Aorta (tissue), 5 donors: ENCODE measurements at regions not wholly inside any gene's neighbourhood (a gene's known extent, or its start where the extent isn't known, plus 50 kb on each side); places are given as distances from the start of the nearest gene placed in this dataset.
A peak's percentile ranks its signal among the peaks of the same experiment; 100 is the strongest.

Experiments
- ATAC-seq: fragments of 200-7000 bp; cut with Tn5 transposase; one replicate; pipeline ENCODE4 v1.9.1; 2022; ENCODE audit warnings: moderate library complexity; ENCODE audit not compliant: low FRiP score
- DNase-seq, 2 donors: peaks; one replicate each; pipeline ENCODE4 v3.0.0-alpha.2; 2020
- H3K27ac ChIP-seq, 2 donors: one replicate each; pipeline ENCODE4 v1.5.1; 2013; ENCODE audit warnings: low read length in 2 of 2, mild to moderate bottlenecking in 2 of 2, moderate library complexity in 2 of 2, control low read depth in 1 of 2, inconsistent platforms in 1 of 2, low read depth in 1 of 2
- H3K27me3 ChIP-seq, 2 donors: one replicate each; pipeline ENCODE4 v1.6.1; 2013; ENCODE audit warnings: control low read depth in 1 of 2, low read length in 1 of 2, mild to moderate bottlenecking in 1 of 2, moderate library complexity in 1 of 2; ENCODE audit not compliant: insufficient read depth in 2 of 2, control insufficient read depth in 1 of 2
- H3K36me3 ChIP-seq, 2 donors: one replicate each; pipeline ENCODE4 v1.6.1; 2013; ENCODE audit warnings: control low read depth in 1 of 2, low read length in 1 of 2, mild to moderate bottlenecking in 1 of 2; ENCODE audit not compliant: insufficient read depth in 2 of 2, control insufficient read depth in 1 of 2
- H3K4me1 ChIP-seq, 2 donors: one replicate each; pipeline ENCODE4 v1.6.1; 2013; ENCODE audit warnings: low read length in 2 of 2, control low read depth in 1 of 2, mild to moderate bottlenecking in 1 of 2, moderate library complexity in 1 of 2; ENCODE audit not compliant: insufficient read depth in 2 of 2, control insufficient read depth in 1 of 2
- H3K4me3 ChIP-seq, 2 donors: one replicate each; pipeline ENCODE4 v1.5.1; 2013; ENCODE audit warnings: low read length in 2 of 2, control low read depth in 1 of 2, mild to moderate bottlenecking in 1 of 2
- H3K9me3 ChIP-seq: one replicate; pipeline ENCODE4 v1.6.1; 2013; ENCODE audit warnings: mild to moderate bottlenecking, low read length; ENCODE audit not compliant: control insufficient read depth
- WGBS, 2 donors: extraction: QIAGEN DNeasy Blood & Tissue Kit; methylation state at CpG; one replicate each; pipeline ENCODE4 v1.1.7; 2013; 5-methylcytosine and 5-hydroxymethylcytosine counted together
- intact Hi-C, 2 donors: fragments of 100-400 bp; cut with DNase I; formaldehyde crosslinking; loops; one replicate each; pipeline versions ENCODE4 v1.14.2 to v1.15.0; 2022
- donor health status: healthy with polysubstance abuse.
- donor health status: Bipolar disorder and iron deficiency.
- donor health status: DM: no; HTN: no; CAD: no.
- donor health status: DM: no; HTN: no; CAD: no.
- donor health status: DM: yes; HTN: yes; CAD: no.

DNA sequence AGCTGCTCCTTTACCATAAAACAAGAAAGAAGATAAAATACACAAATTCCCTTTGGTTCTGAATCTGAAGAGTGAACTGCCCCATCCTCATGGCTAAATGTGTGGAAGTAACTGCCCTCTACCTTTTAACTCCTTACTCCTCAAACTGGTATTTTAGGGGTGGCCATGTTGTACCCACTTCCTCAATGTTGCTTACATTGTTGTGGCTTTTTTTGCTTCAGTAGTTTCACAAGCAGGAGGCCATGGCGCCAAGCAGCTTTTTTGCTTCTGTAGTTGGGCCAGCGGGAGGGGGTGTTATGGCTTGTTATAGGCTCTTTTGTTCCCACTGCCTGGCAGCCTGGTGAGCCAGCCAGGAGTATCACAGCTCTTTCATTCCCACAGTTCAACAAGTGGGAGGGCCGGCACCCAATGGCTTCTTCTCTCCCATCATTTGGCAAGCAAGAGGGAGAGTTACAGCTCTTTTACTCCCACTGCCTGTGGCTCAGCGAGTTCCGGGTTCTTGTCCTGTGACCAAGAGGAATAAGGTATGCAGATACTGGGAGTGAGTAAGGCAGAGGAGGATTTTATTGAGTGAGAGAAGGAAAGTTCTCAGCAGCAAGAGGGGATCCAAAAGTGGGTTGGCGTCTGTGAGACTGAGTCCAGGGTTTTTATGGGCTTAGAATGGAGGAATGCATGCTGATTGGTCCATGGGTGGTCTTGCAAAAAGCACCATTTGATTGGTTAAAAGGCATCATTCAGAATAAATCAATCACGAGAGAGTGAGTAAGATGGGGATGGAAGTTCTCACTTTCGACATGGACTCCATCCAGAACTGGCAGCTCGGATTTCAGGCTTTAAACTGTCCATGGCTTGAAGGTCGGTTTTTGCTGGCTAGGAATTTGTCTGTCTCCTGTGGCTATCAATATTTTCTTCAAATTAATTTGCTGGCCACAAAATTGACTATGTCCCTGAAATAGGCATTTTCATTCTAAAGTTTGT is 429.6 kb downstream of the HLX start:
- Histone ChIP-seq H3K27ac (no peak overlapping the region), H3K4me1 (no peaks in the 10 kb centered on the region), H3K9me3 (no peaks in the 10 kb centered on the region), H3K27me3 (no peaks in the 10 kb centered on the region), H3K36me3 (no peaks in the 10 kb centered on the region), H3K4me3 (no peak overlapping the region)
- 84 to 92% methylated on average over 10 of the region's 10 CpGs for WGBS, 2 donors
- DNase-seq (no peak), ATAC-seq (no peak)
- intact Hi-C loops = no loop called here

DNA sequence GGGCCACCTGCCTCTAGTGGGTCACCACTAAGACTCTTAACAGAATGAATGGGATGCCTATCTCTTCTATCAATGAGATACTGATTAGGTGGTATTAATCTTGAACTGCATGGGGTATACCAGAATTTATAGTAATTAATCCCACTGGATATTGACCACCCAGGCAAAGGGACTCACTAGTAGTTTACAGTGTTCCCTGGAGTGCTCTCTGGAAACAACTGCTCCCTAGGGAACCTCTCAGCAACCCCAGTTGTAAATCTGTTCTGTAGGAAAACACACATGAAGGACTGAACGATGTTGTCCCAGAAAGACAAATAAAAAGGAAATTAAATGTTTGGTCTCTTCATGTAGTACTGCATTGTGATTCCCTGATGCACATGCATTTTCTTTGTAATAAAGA is 430.5 kb downstream of the HLX start:
- ATAC-seq (no peak), DNase-seq (no peak)
- no peaks in the 10 kb centered on the region for H3K4me1 ChIP-seq
- WGBS, 2 donors = 7 to 9% methylated on average over 1 of the region's 1 CpG
- no peaks in the 10 kb centered on the region for H3K27me3 ChIP-seq
- H3K27ac ChIP-seq = no peak overlapping the region
- H3K36me3 ChIP-seq = no peaks in the 10 kb centered on the region
- intact Hi-C loops = no loop called here
- no peak overlapping the region for H3K4me3 ChIP-seq
- H3K9me3 ChIP-seq = no peaks in the 10 kb centered on the region

DNA sequence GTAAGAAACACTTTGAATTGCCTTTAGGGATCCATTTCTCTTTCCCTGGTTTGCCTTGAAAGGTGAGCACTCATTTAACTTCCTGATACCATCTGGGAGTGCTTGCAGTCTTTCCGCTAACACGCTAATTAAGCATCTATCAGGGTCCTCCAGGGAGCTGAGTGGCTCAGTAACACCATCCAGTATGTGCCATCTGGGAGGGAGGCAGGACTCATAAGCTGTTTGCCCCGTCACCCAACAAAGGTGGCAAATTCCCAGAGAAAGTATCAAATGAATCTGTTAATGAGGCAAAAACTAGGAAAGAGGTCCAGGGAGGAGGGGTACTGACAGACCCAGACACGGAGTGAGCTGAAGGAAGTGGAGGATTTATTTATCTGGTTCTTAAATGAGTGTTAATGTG is 430.9 kb downstream of the HLX start:
- H3K4me3 ChIP-seq = no peak overlapping the region
- H3K9me3 ChIP-seq = no peaks in the 10 kb centered on the region
- H3K36me3 ChIP-seq = no peaks in the 10 kb centered on the region
- no peaks in the 10 kb centered on the region for H3K27me3 ChIP-seq
- ATAC-seq (no peak), DNase-seq (no peak)
- H3K4me1 ChIP-seq = no peaks in the 10 kb centered on the region
- intact Hi-C loops = no loop called here
- no peak overlapping the region for H3K27ac ChIP-seq
- WGBS, 2 donors = 58 to 72% methylated on average over 4 of the region's 4 CpGs

- ATAC-seq = peak; percentile 75
- Histone ChIP-seq H3K9me3 (no peaks in the 10 kb centered on the region), H3K4me1 (peaks cover 0 to 4% of the 10 kb centered on the region in 2 donors), H3K27me3 (no peaks in the 10 kb centered on the region), H3K4me3 (no peak overlapping the region), H3K36me3 (no peaks in the 10 kb centered on the region), H3K27ac (peak overlapping the region in 1 of 2 donors; percentile 44)
- intact Hi-C loops = no loop called here
- WGBS, 2 donors = 0 to 2% methylated on average over 3 of the region's 3 CpGs
- DNase-seq = no peak
These were observed 426.6 kb downstream of the DUSP10 start for GRCh38 chr1:221315330-221315729.

DNA sequence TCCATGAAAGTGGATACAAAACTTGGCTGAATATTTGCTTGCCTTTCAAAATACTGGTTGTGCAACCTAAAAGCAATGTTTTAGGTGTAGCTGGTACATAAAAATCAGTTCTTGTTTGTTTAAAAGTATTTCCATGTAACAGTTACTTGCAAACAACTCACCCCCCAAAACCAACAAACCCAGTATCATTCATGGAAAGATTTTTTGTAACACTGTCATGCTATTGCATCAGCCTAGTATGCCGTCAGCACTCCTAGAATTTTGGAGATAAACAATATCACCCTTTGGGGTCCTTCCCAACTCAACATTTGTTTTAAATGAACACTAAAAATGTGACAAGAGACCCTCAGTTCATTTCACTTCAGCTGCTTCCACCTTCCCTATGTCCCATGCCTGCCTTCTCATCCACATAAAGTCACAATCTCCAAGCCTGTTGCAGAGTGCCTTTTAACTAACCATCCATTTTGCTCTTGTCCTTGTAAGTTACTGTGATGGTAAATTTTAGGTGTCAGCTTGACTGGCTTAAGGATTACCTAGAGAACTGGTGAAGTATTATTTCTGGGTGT is 425.3 kb downstream of the DUSP10 start:
- Histone ChIP-seq H3K9me3 (no peaks in the 10 kb centered on the region), H3K4me3 (no peak overlapping the region), H3K27ac (no peak overlapping the region), H3K4me1 (peaks cover 0 to 4% of the 10 kb centered on the region in 2 donors), H3K27me3 (no peaks in the 10 kb centered on the region), H3K36me3 (no peaks in the 10 kb centered on the region)
- WGBS, 2 donors = 27 to 31% methylated on average over 1 of the region's 1 CpG
- ATAC-seq = no peak
- intact Hi-C loops = no loop called here
- DNase-seq = no peak

DNA sequence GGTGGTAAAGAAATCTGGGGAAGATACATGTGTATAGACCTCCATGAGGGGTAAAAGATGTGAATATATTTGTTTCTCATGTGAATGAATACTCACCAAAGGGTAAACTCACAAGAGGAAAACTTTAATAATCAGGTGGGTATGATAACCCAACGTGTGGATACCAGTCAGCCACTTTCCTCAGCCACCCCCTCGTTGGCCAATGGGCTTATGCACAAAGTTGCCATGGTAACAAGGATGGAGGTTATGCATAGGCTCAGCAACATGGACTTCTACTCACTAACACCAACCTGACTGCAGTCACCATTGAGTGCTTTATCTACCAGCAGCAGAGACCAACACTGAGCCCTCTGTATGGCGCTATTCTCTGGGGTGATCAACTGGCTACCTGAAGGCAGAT is 424.4 kb downstream of the DUSP10 start:
- H3K4me3 ChIP-seq = no peak overlapping the region
- DNase-seq (no peak), ATAC-seq (no peak)
- intact Hi-C loops = no loop called here
- H3K27ac ChIP-seq = no peak overlapping the region
- H3K9me3 ChIP-seq = no peaks in the 10 kb centered on the region
- no peaks in the 10 kb centered on the region for H3K36me3 ChIP-seq
- no peaks in the 10 kb centered on the region for H3K27me3 ChIP-seq
- WGBS, 2 donors = 87 to 95% methylated on average over 3 of the region's 3 CpGs
- peaks cover 0 to 4% of the 10 kb centered on the region in 2 donors for H3K4me1 ChIP-seq

DNA sequence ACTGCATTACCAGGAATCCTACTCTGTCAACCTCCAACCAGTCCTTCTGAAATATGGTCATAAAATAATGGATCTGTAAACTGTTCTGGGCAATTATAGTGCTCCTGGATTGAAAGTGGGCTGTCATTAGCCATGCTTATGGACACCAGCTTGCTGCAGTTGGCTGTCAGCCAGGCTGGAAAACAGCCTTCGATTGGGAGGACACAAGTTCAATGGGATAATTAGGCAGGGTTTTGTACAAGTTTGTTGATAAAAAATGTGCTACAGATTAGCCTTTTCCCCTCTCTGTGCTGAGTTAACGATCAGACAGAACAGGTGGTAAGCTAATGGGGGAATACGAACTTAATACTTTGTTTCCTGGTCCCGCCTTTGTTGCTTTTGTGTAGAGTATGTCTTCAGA is 413.9 kb downstream of the DUSP10 start:
- Histone ChIP-seq H3K4me3 (no peak overlapping the region), H3K27me3 (no peaks in the 10 kb centered on the region), H3K9me3 (no peaks in the 10 kb centered on the region), H3K36me3 (no peaks in the 10 kb centered on the region), H3K4me1 (no peaks in the 10 kb centered on the region), H3K27ac (no peak overlapping the region)
- ATAC-seq (no peak), DNase-seq (no peak)
- 77 to 79% methylated on average over 4 of the region's 4 CpGs for WGBS, 2 donors
- intact Hi-C loops = no loop called here

DNA sequence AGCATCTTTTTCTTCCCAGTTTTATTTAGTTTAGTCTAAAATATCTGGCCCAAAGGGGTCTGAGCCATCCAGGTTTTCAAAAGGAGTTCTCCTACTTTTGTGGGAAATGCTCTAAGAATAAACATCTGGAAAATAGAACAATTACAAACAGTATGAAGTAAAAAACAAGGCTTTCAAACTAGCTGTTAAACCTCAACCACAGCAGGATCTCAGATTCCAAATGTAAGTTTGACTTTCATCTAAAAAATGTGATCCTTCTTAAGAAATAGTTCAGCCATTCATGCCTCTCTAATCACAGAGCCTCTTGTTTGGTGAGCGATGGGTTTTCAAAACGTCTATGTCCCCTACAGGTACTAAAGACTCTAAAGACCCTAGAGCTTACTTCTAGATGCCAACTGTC is 413.5 kb downstream of the DUSP10 start:
- Histone ChIP-seq H3K4me3 (no peak overlapping the region), H3K27me3 (no peaks in the 10 kb centered on the region), H3K36me3 (no peaks in the 10 kb centered on the region), H3K9me3 (no peaks in the 10 kb centered on the region), H3K4me1 (no peaks in the 10 kb centered on the region), H3K27ac (no peak overlapping the region)
- ATAC-seq = no peak
- intact Hi-C loops = no loop called here
- WGBS, 2 donors = 83 to 90% methylated on average over 2 of the region's 2 CpGs
- no peak for DNase-seq
